Liver (tissue), 8 donors: ENCODE measurements at regions not wholly inside any gene's neighbourhood (a gene's known extent, or its start where the extent isn't known, plus 50 kb on each side); places are given as distances from the start of the nearest gene placed in this dataset.

Experiments
- DNase-seq: peaks from one replicate; pipeline ENCODE4 v3.0.0-alpha.2; 2017; ENCODE audit warnings: low spot score
- H3K27ac ChIP-seq, 2 donors: one replicate each; pipeline ENCODE4 v1.7.0; 2013; ENCODE audit warnings: inconsistent platforms in 2 of 2, low read length in 2 of 2, control low read depth in 1 of 2, low read depth in 1 of 2, mild to moderate bottlenecking in 1 of 2
- H3K27me3 ChIP-seq, 4 donors: one replicate each; pipeline versions ENCODE4 v1.6.1 to v1.7.0; 2013; ENCODE audit warnings: low read length in 3 of 4, inconsistent platforms in 1 of 4, mild to moderate bottlenecking in 1 of 4, moderate library complexity in 1 of 4; ENCODE audit not compliant: control insufficient read depth in 4 of 4, insufficient read depth in 4 of 4
- H3K36me3 ChIP-seq, 4 donors: one replicate each; pipeline versions ENCODE4 v1.6.1 to v1.7.0; 2013; ENCODE audit warnings: low read length in 3 of 4, mild to moderate bottlenecking in 3 of 4, low read depth in 1 of 4, moderate library complexity in 1 of 4; ENCODE audit not compliant: control insufficient read depth in 4 of 4, insufficient read depth in 3 of 4
- H3K4me1 ChIP-seq, 4 donors: one replicate each; pipeline versions ENCODE4 v1.6.1 to v1.7.0; 2013; ENCODE audit warnings: low read length in 3 of 4, mild to moderate bottlenecking in 3 of 4, moderate library complexity in 1 of 4; ENCODE audit not compliant: control insufficient read depth in 4 of 4, insufficient read depth in 4 of 4
- H3K4me3 ChIP-seq, 3 donors: one replicate each; pipeline versions ENCODE4 v1.6.1 to v1.7.0; 2013; ENCODE audit warnings: low read length in 3 of 3, control low read depth in 1 of 3, low read depth in 1 of 3, mild to moderate bottlenecking in 1 of 3
- H3K9ac ChIP-seq, 2 donors: one replicate each; pipeline ENCODE4 v1.7.0; 2013; ENCODE audit warnings: low read length in 2 of 2, mild to moderate bottlenecking in 2 of 2, moderate library complexity in 2 of 2, control low read depth in 1 of 2, low read depth in 1 of 2
- H3K9me3 ChIP-seq, 4 donors: one replicate each; pipeline versions ENCODE4 v1.6.1 to v1.7.0; 2013; ENCODE audit warnings: low read length in 3 of 4; ENCODE audit not compliant: control insufficient read depth in 4 of 4
- ATF3 ChIP-seq: IDR thresholded peaks from 2 replicates; pipeline ENCODE4 v1.6.1; 2016; ENCODE audit warnings: antibody characterized with exemption
- CTCF ChIP-seq: fragments of 150-350 bp; IDR thresholded peaks from 2 replicates; pipeline ENCODE4 v1.5.1; 2017; ENCODE audit warnings: improper control_type of control experiment, low read depth, low read length; ENCODE audit not compliant: missing input control
- EGR1 ChIP-seq, 2 donors: IDR thresholded peaks; 2 replicates each; pipeline ENCODE4 v1.6.1; 2016 to 2018; ENCODE audit warnings: antibody characterized with exemption in 2 of 2, low read depth in 2 of 2
- FOXA1 ChIP-seq: IDR thresholded peaks from 2 replicates; pipeline ENCODE4 v1.6.1; 2016; ENCODE audit warnings: antibody characterized with exemption
- FOXA2 ChIP-seq: IDR thresholded peaks from 2 replicates; pipeline ENCODE4 v1.6.1; 2016; ENCODE audit warnings: antibody characterized with exemption
- HNF4A ChIP-seq, 2 donors: conservative IDR thresholded peaks; 2 replicates each; pipeline ENCODE4 v1.6.1; 2016; ENCODE audit warnings: antibody characterized with exemption in 2 of 2, mild to moderate bottlenecking in 2 of 2
- HNF4G ChIP-seq: IDR thresholded peaks from 2 replicates; pipeline ENCODE4 v1.6.1; 2016; ENCODE audit warnings: antibody characterized with exemption
- NR2F2 ChIP-seq: IDR thresholded peaks from 2 replicates; pipeline ENCODE4 v1.6.1; 2016; ENCODE audit warnings: antibody characterized with exemption
- RAD21 ChIP-seq, 2 donors: IDR thresholded peaks; 2 replicates each; pipeline ENCODE4 v1.6.1; 2016; ENCODE audit warnings: antibody characterized with exemption in 2 of 2, mild to moderate bottlenecking in 2 of 2
- REST ChIP-seq: IDR thresholded peaks from 2 replicates; pipeline ENCODE4 v1.6.1; 2016; ENCODE audit warnings: antibody characterized with exemption, mild to moderate bottlenecking
- RXRA ChIP-seq, 2 donors: IDR thresholded peaks; 2 replicates each; pipeline ENCODE4 v1.6.1; 2017 to 2018; ENCODE audit warnings: antibody characterized with exemption in 2 of 2, mild to moderate bottlenecking in 1 of 2
- SP1 ChIP-seq: IDR thresholded peaks from 2 replicates; pipeline ENCODE4 v1.6.1; 2018; ENCODE audit warnings: antibody characterized with exemption, mild to moderate bottlenecking
- TAF1 ChIP-seq: conservative IDR thresholded peaks from 2 replicates; pipeline ENCODE4 v1.6.1; 2016; ENCODE audit warnings: antibody characterized with exemption, mild to moderate bottlenecking
- YY1 ChIP-seq: IDR thresholded peaks from 2 replicates; pipeline ENCODE4 v1.6.1; 2016; ENCODE audit warnings: antibody characterized with exemption, mild to moderate bottlenecking
- ZBTB33 ChIP-seq: IDR thresholded peaks from 2 replicates; pipeline ENCODE4 v1.6.1; 2016; ENCODE audit warnings: antibody characterized with exemption
- WGBS: extraction: QIAGEN DNeasy Blood & Tissue Kit; methylation state at CpG from one replicate; pipeline ENCODE4 v1.1.7; 2013; 5-methylcytosine and 5-hydroxymethylcytosine counted together
- donor health status: healthy.
- donor health status: healthy.
- donor health status: healthy.
- donor health status: healthy.
- donor health status: healthy.

- no peak overlapping the region for H3K9ac ChIP-seq
- no peaks in the 10 kb centered on the region for H3K9me3 ChIP-seq
- no peaks in the 10 kb centered on the region for H3K36me3 ChIP-seq
- H3K27me3 ChIP-seq, result peaks cover 0 to 5% (median 0%) of the 10 kb centered on the region in 4 donors
- H3K4me1 ChIP-seq, result no peaks in the 10 kb centered on the region
- H3K27ac ChIP-seq, result no peak overlapping the region
- no peak overlapping the region for H3K4me3 ChIP-seq
- 74% methylated on average over 7 of the region's 7 CpGs for WGBS
- TF ChIP-seq FOXA2 (no peak), RAD21 (IDR thresholded peaks at IDR 0.05) (no peak)
- DNase-seq, result no peak
Observed at GRCh38 chr21:35547946-35548774, 499.1 kb upstream of the RUNX1 start.

GRCh38 chr21:35543746-35544145 lies 494.6 kb upstream of the RUNX1 start:
- TF ChIP-seq REST (no peak), TAF1 (no peak)
- DNase-seq, result no peak
- 85% methylated on average over 5 of the region's 5 CpGs for WGBS
- peaks cover 0 to 3% (median 1%) of the 10 kb centered on the region in 4 donors for H3K27me3 ChIP-seq
- no peaks in the 10 kb centered on the region for H3K4me1 ChIP-seq
- H3K4me3 ChIP-seq, result no peak overlapping the region
- no peaks in the 10 kb centered on the region for H3K36me3 ChIP-seq
- no peak overlapping the region for H3K9ac ChIP-seq
- no peak overlapping the region for H3K27ac ChIP-seq
- no peaks in the 10 kb centered on the region for H3K9me3 ChIP-seq

GRCh38 chr21:35540950-35541638 lies 492.0 kb upstream of the RUNX1 start:
- Histone ChIP-seq H3K27ac (no peak overlapping the region), H3K36me3 (no peaks in the 10 kb centered on the region), H3K4me1 (no peaks in the 10 kb centered on the region), H3K9ac (no peak overlapping the region), H3K4me3 (no peak overlapping the region), H3K27me3 (peaks cover 0 to 3% (median 2%) of the 10 kb centered on the region in 4 donors), H3K9me3 (no peaks in the 10 kb centered on the region)
- WGBS, result 89% methylated on average over 4 of the region's 4 CpGs
- no peak for DNase-seq
- TF ChIP-seq FOXA1 (no peak), SP1 (no peak), HNF4A (conservative IDR thresholded peaks at IDR 0.05) (no peak), REST (no peak), NR2F2 (no peak), HNF4G (no peak), FOXA2 (no peak), YY1 (no peak), TAF1 (no peak), CTCF (no peak), EGR1 (IDR thresholded peaks at IDR 0.05; ENCODE audit: low read depth in 2 of 2) (no peak), RXRA (IDR thresholded peaks at IDR 0.05) (no peak), ATF3 (no peak), ZBTB33 (no peak), RAD21 (IDR thresholded peaks at IDR 0.05) (no peak)
